A549 (cell line): ENCODE measurements at regions not wholly inside any gene's neighbourhood (a gene's known extent, or its start where the extent isn't known, plus 50 kb on each side); places are given as distances from the start of the nearest gene placed in this dataset.

ENCODE experiments used
- ATAC-seq, 2 experiments: fragments of 200-7000 bp in 1 of 2; fragments of >200 bp in 1 of 2; cut with Nextera tagmentation in 1 of 2; cut with Tn5 transposase in 1 of 2; 3 replicates each; pipeline versions ENCODE4 v1.8.0 to v1.9.1; 2018 to 2020; ENCODE audit warnings: mild to moderate bottlenecking in 1 of 2, moderate library complexity in 1 of 2
- CTCF ChIA-PET: fragments of 300-600 bp; sonication (Branson Sonifier 250); formaldehyde crosslinking; extraction: SDS; loops from one replicate; lab custom pipeline; 2021; ENCODE audit warnings: antibody characterized with exemption, inconsistent platforms; lab: Yijun Ruan, JAX
- POLR2A ChIA-PET: fragments of 350-600 bp; formaldehyde crosslinking; extraction: SDS; loops from one replicate; lab custom pipeline; 2021; ENCODE audit warnings: antibody characterized with exemption, inconsistent platforms; lab: Yijun Ruan, JAX
- DNase-seq, 2 experiments: peaks; one replicate each; pipeline versions ENCODE4 v3.0.0 to v3.0.0-alpha.2; 2011 to 2016; ENCODE audit warnings: low read depth in 1 of 2, low spot score in 1 of 2
- FAIRE-seq: peaks from 2 replicates; lab custom pipeline; 2011; peaks lifted over from hg19 to GRCh38; lab: Jason Lieb, UNC
- H3K27ac ChIP-seq, 2 experiments: fragments of >200 bp; sonication (Bioruptor Twin); formaldehyde crosslinking; 3 replicates each; pipeline ENCODE4 v1.5.1; 2016 to 2017
- H3K4me1 ChIP-seq: fragments of >200 bp; sonication (Bioruptor Twin); formaldehyde crosslinking; 3 replicates; pipeline ENCODE4 v1.6.1; 2016
- H3K4me2 ChIP-seq: fragments of >200 bp; sonication (Bioruptor Twin); formaldehyde crosslinking; 3 replicates; pipeline ENCODE4 v1.6.1; 2016
- H3K4me3 ChIP-seq: fragments of >200 bp; sonication (Bioruptor Twin); formaldehyde crosslinking; 3 replicates; pipeline ENCODE4 v1.5.1; 2016
- H3K9me3 ChIP-seq: fragments of >200 bp; sonication (Bioruptor Twin); formaldehyde crosslinking; 3 replicates; pipeline ENCODE4 v1.6.1; 2016
- CEBPB ChIP-seq, 2 experiments: fragments of >200 bp in 1 of 2; sonication (Bioruptor Twin) in 1 of 2; formaldehyde crosslinking in 1 of 2; IDR thresholded peaks; 2 replicates each; pipeline ENCODE4 v1.6.1; 2012 to 2016
- E2F6 ChIP-seq: IDR thresholded peaks from 2 replicates; pipeline ENCODE4 v1.6.1; 2012; ENCODE audit warnings: low read depth, borderline replicate concordance
- EHF ChIP-seq: fragments of 250-450 bp; sonication (Bioruptor Pico); IDR thresholded peaks from 2 replicates; pipeline ENCODE4 v1.5.0; 2020; ENCODE audit warnings: mild to moderate bottlenecking
- EHMT2 ChIP-seq: fragments of 200-600 bp; sonication (generic); IDR thresholded peaks from 2 replicates; pipeline ENCODE4 v1.6.1; 2016; ENCODE audit warnings: antibody characterized with exemption, low read depth, mild to moderate bottlenecking, moderate library complexity
- EP300 ChIP-seq, 2 experiments: fragments of >200 bp; sonication (Bioruptor Twin); formaldehyde crosslinking; IDR thresholded peaks; 2 replicates in 1 of 2; 3 replicates in 1 of 2; pipeline ENCODE4 v1.6.1; 2016 to 2017
- GATA3 ChIP-seq: IDR thresholded peaks from 2 replicates; pipeline ENCODE4 v1.6.1; 2012; ENCODE audit warnings: borderline replicate concordance
- HES2 ChIP-seq: fragments of >200 bp; sonication (Bioruptor Twin); formaldehyde crosslinking; IDR thresholded peaks from 2 replicates; pipeline ENCODE4 v1.6.1; 2016
- HMGXB4 ChIP-seq: fragments of 250-450 bp; sonication (Bioruptor Pico); IDR thresholded peaks from 2 replicates; pipeline ENCODE4 v1.5.0; 2021; ENCODE audit warnings: mild to moderate bottlenecking, moderate library complexity, borderline replicate concordance
- JUN ChIP-seq, 2 experiments: fragments of >200 bp; sonication (Bioruptor Twin); formaldehyde crosslinking; IDR thresholded peaks; 2 replicates in 1 of 2; 3 replicates in 1 of 2; pipeline ENCODE4 v1.6.1; 2016 to 2017
- MAZ ChIP-seq: fragments of 150-350 bp; IDR thresholded peaks from 2 replicates; pipeline ENCODE4 v1.6.1; 2014; ENCODE audit warnings: antibody characterized with exemption, low read depth, low read length, borderline replicate concordance
- NPAS2 ChIP-seq: fragments of 250-450 bp; sonication (Bioruptor Pico); IDR thresholded peaks from 2 replicates; pipeline ENCODE4 v1.8.0; 2022; ENCODE audit warnings: mild to moderate bottlenecking, moderate library complexity, borderline replicate concordance
- NR3C1 ChIP-seq: fragments of >200 bp; sonication (Bioruptor Twin); formaldehyde crosslinking; IDR thresholded peaks from 3 replicates; pipeline ENCODE4 v1.6.1; 2017
- PBX3 ChIP-seq: IDR thresholded peaks from 2 replicates; pipeline ENCODE4 v1.6.1; 2012
- PHF8 ChIP-seq: fragments of 200-600 bp; sonication (generic); IDR thresholded peaks from 2 replicates; pipeline ENCODE4 v1.6.1; 2016; ENCODE audit warnings: low read depth, mild to moderate bottlenecking, antibody characterized with exemption, moderate library complexity, borderline replicate concordance
- RCOR1 ChIP-seq: fragments of 150-350 bp; IDR thresholded peaks from 2 replicates; pipeline ENCODE4 v1.6.1; 2014; ENCODE audit warnings: antibody characterized with exemption, low read length, low read depth
- SMC3 ChIP-seq: fragments of >200 bp; sonication (Bioruptor Twin); formaldehyde crosslinking; IDR thresholded peaks from 3 replicates; pipeline ENCODE4 v1.6.1; 2018; ENCODE audit warnings: inconsistent platforms
- SREBF2 ChIP-seq: fragments of 450-650 bp; IDR thresholded peaks from 2 replicates; pipeline ENCODE4 v1.6.1; 2014; ENCODE audit warnings: mild to moderate bottlenecking, moderate library complexity
- USF2 ChIP-seq: fragments of 450-650 bp; IDR thresholded peaks from 2 replicates; pipeline ENCODE4 v1.6.1; 2014; ENCODE audit warnings: antibody characterized with exemption
- ZFP36 ChIP-seq: fragments of 450-650 bp; IDR thresholded peaks from 2 replicates; pipeline ENCODE4 v1.6.1; 2014; ENCODE audit warnings: borderline replicate concordance; ENCODE audit not compliant: partially characterized antibody
- WGBS: methylation state at CpG from one replicate; pipeline ENCODE4 v1.1.6; 2017; ENCODE audit errors: missing lambda C conversion rate; 5-methylcytosine and 5-hydroxymethylcytosine counted together

GRCh38 chr18:26783170-26783569, 82.3 kb downstream of the AQP4 start:
- WGBS, result 81% methylated on average over 6 of the region's 6 CpGs
- Histone ChIP-seq H3K4me1 (no peaks in the 10 kb centered on the region), H3K27ac (no peak overlapping the region), H3K4me3 (no peak overlapping the region), H3K9me3 (no peaks in the 10 kb centered on the region), H3K4me2 (no peak overlapping the region)
- FAIRE-seq, result no peak
- TF ChIP-seq NPAS2 (CRISPR knock-in tag) (no peak), SREBF2 (no peak), PHF8 (no peak), HES2 (no peak), EHF (CRISPR knock-in tag) (no peak), EHMT2 (no peak), HMGXB4 (CRISPR knock-in tag) (no peak), NR3C1 (no peak), PBX3 (no peak), E2F6 (no peak)
- POLR2A ChIA-PET, result no interaction called here
- no peak for DNase-seq
- no peak for ATAC-seq
- CTCF ChIA-PET, result interaction anchor here (0.8 kb wide), 1 partner anchor 921 kb away, joined by 3 read pairs; no protein-coding TSS in a partner anchor

- Histone ChIP-seq H3K4me1 (no peaks in the 10 kb centered on the region), H3K4me2 (no peak overlapping the region), H3K4me3 (no peak overlapping the region), H3K9me3 (no peaks in the 10 kb centered on the region), H3K27ac (no peak overlapping the region)
- DNase-seq (no peak), ATAC-seq (no peak), FAIRE-seq (no peak)
- POLR2A ChIA-PET, result no interaction called here
- WGBS, result 80% methylated on average over 5 of the region's 5 CpGs
- CTCF ChIA-PET, result interaction anchor here (1.5 kb wide), 1 partner anchor 10 kb away, joined by 3 read pairs; no protein-coding TSS in a partner anchor
- no peak for TF ChIP-seq RCOR1
- no peak for TF ChIP-seq GATA3
- no peak for TF ChIP-seq EP300 (IDR thresholded peaks at IDR 0.05)
- no peak for TF ChIP-seq ZFP36
- TF ChIP-seq MAZ, result no peak
- TF ChIP-seq SMC3, result no peak
Observed at GRCh38 chr18:26780520-26781325, 84.8 kb downstream of the AQP4 start.

- ATAC-seq (no peak), FAIRE-seq (no peak), DNase-seq (no peak)
- ChIA-PET POLR2A (no interaction called here), CTCF (no interaction called here)
- Histone ChIP-seq H3K4me1 (no peaks in the 10 kb centered on the region), H3K4me2 (no peak overlapping the region), H3K9me3 (no peaks in the 10 kb centered on the region), H3K4me3 (no peak overlapping the region), H3K27ac (no peak overlapping the region)
- TF ChIP-seq EP300 (IDR thresholded peaks at IDR 0.05) (no peak), JUN (IDR thresholded peaks at IDR 0.05) (no peak), USF2 (no peak), CEBPB (IDR thresholded peaks at IDR 0.05) (no peak)
Observed at GRCh38 chr18:26778054-26778393, 87.5 kb downstream of the AQP4 start.
